ENCODE measurements at regions not wholly inside any gene's neighbourhood (a gene's known extent, or its start where the extent isn't known, plus 50 kb on each side); places are given as distances from the start of the nearest gene placed in this dataset.

GRCh38 chr2:21646345-21646744, 522.6 kb downstream of the TDRD15 start:
- no peak for TF ChIP-seq NFE2L2 (conservative IDR thresholded peaks at IDR 0.05; ENCODE audit: low read length)
- TF ChIP-seq CTCF (IDR thresholded peaks at IDR 0.05): no peak
- no peak for TF ChIP-seq POLR2A (IDR thresholded peaks at IDR 0.05; ENCODE audit: low read length)
- TF ChIP-seq USF2 (IDR thresholded peaks at IDR 0.05): no peak
- no peak for TF ChIP-seq JUN (IDR thresholded peaks at IDR 0.05)
- TF ChIP-seq FOSL2 (IDR thresholded peaks at IDR 0.05): no peak
- no peak for TF ChIP-seq FOSL2 (CRISPR knock-in tag; IDR thresholded peaks at IDR 0.05)
- TF ChIP-seq MAX (IDR thresholded peaks at IDR 0.05): no peak
- no peak for TF ChIP-seq E2F6 (IDR thresholded peaks at IDR 0.05; ENCODE audit: borderline replicate concordance, low read depth)
